IMR-90 (cell line): ENCODE measurements at regions not wholly inside any gene's neighbourhood (a gene's known extent, or its start where the extent isn't known, plus 50 kb on each side); places are given as distances from the start of the nearest gene placed in this dataset.

Source experiments
- ATAC-seq: fragments of 200-7000 bp; cut with Tn5 transposase; 2 replicates; pipeline ENCODE4 v1.9.1; 2020; ENCODE audit warnings: low read depth, mild to moderate bottlenecking, moderate library complexity
- BruUV-seq: library from RNA; stranded (reverse); fragments of 400-500 nt; replicated peaks from 2 replicates; lab custom pipeline; 2021; lab: Mats Ljungman, UMichigan
- CTCF ChIA-PET: fragments of 300-600 bp; formaldehyde crosslinking; extraction: SDS; loops from one replicate; lab custom pipeline; 2021; ENCODE audit warnings: antibody characterized with exemption; lab: Yijun Ruan, JAX
- POLR2A ChIA-PET: fragments of 300-600 bp; sonication (Branson Sonifier 250); formaldehyde crosslinking; loops from one replicate; lab custom pipeline; 2022; ENCODE audit warnings: antibody characterized with exemption; ENCODE audit not compliant: unreplicated experiment; lab: Charles Lee
- DNase-seq: peaks from one replicate; pipeline ENCODE4 v3.0.0; 2013
- H2AFZ ChIP-seq: replicated peaks from 2 replicates; pipeline ENCODE3; 2013; ENCODE audit warnings: low read length, mild to moderate bottlenecking; ENCODE audit not compliant: poor library complexity
- H2AK5ac ChIP-seq: 2 replicates; pipeline ENCODE4 v1.6.1; 2013; ENCODE audit warnings: low read depth, low read length, inconsistent platforms
- H2AK9ac ChIP-seq: replicated peaks from 2 replicates; pipeline ENCODE3; 2013; ENCODE audit warnings: mild to moderate bottlenecking, low read depth, low read length, moderate library complexity; ENCODE audit not compliant: poor library complexity
- H2BK120ac ChIP-seq: 2 replicates; pipeline ENCODE4 v1.6.1; 2013; ENCODE audit warnings: low read depth, low read length, inconsistent platforms
- H2BK15ac ChIP-seq: 3 replicates; pipeline ENCODE4 v1.6.1; 2013; ENCODE audit warnings: low read depth, low read length, inconsistent platforms
- H2BK20ac ChIP-seq: 2 replicates; pipeline ENCODE4 v1.6.1; 2013; ENCODE audit warnings: low read depth, mild to moderate bottlenecking, inconsistent platforms, low read length, moderate library complexity
- H2BK5ac ChIP-seq: 2 replicates; pipeline ENCODE4 v1.6.1; 2013; ENCODE audit warnings: mild to moderate bottlenecking, low read depth, low read length, inconsistent platforms; ENCODE audit not compliant: poor library complexity, severe bottlenecking
- H3K14ac ChIP-seq: replicated peaks from 2 replicates; pipeline ENCODE4 v1.6.1; 2013; ENCODE audit warnings: low read depth, low read length, inconsistent platforms
- H3K18ac ChIP-seq: 2 replicates; pipeline ENCODE4 v1.6.1; 2013; ENCODE audit warnings: low read depth, low read length, control low read depth
- H3K23ac ChIP-seq: 2 replicates; pipeline ENCODE4 v1.6.1; 2013; ENCODE audit warnings: low read depth, low read length, inconsistent platforms
- H3K27ac ChIP-seq: 2 replicates; pipeline ENCODE4 v1.5.1; 2013; ENCODE audit warnings: mild to moderate bottlenecking, control low read depth, low read length; ENCODE audit not compliant: insufficient read depth
- H3K27me3 ChIP-seq: 2 replicates; pipeline ENCODE4 v1.6.1; 2013; ENCODE audit warnings: low read length; ENCODE audit not compliant: control insufficient read depth, insufficient read depth
- H3K36me3 ChIP-seq: 2 replicates; pipeline ENCODE4 v1.6.1; 2013; ENCODE audit warnings: low read length, mixed read lengths; ENCODE audit not compliant: control insufficient read depth, insufficient read depth
- H3K4ac ChIP-seq: 2 replicates; pipeline ENCODE4 v1.6.1; 2013; ENCODE audit warnings: low read depth, low read length, inconsistent platforms
- H3K4me1 ChIP-seq: 2 replicates; pipeline ENCODE4 v1.6.1; 2013; ENCODE audit warnings: low read length, mixed read lengths; ENCODE audit not compliant: control insufficient read depth, insufficient read depth
- H3K4me2 ChIP-seq: 2 replicates; pipeline ENCODE4 v1.6.1; 2013; ENCODE audit warnings: low read depth, mild to moderate bottlenecking, control low read depth, low read length, moderate library complexity
- H3K4me3 ChIP-seq: 2 replicates; pipeline ENCODE4 v1.5.1; 2013; ENCODE audit warnings: low read depth, mild to moderate bottlenecking, control low read depth, low read length, moderate library complexity; ENCODE audit not compliant: insufficient read depth
- H3K56ac ChIP-seq: 2 replicates; pipeline ENCODE4 v1.6.1; 2013; ENCODE audit warnings: low read length, inconsistent platforms; ENCODE audit not compliant: insufficient read depth; ENCODE audit errors: extremely low read depth
- H3K79me1 ChIP-seq, 2 experiments: 2 replicates each; pipeline ENCODE4 v1.6.1; 2013; ENCODE audit warnings: low read length in 2 of 2, inconsistent platforms in 1 of 2, low read depth in 1 of 2
- H3K9ac ChIP-seq: 2 replicates; pipeline ENCODE4 v1.6.1; 2013; ENCODE audit warnings: low read depth, low read length, control low read depth
- H3K9me1 ChIP-seq: 2 replicates; pipeline ENCODE4 v1.6.1; 2013; ENCODE audit warnings: low read length, inconsistent platforms; ENCODE audit not compliant: insufficient read depth
- H3K9me3 ChIP-seq: 2 replicates; pipeline ENCODE4 v1.6.1; 2013; ENCODE audit warnings: low read length; ENCODE audit not compliant: control insufficient read depth, insufficient read depth
- H4K20me1 ChIP-seq: 2 replicates; pipeline ENCODE4 v1.6.1; 2013; ENCODE audit warnings: low read length, inconsistent platforms; ENCODE audit not compliant: insufficient read depth
- H4K5ac ChIP-seq: 2 replicates; pipeline ENCODE4 v1.6.1; 2013; ENCODE audit warnings: mild to moderate bottlenecking, low read depth, low read length, control low read depth
- H4K8ac ChIP-seq, 2 experiments: 2 replicates each; pipeline ENCODE4 v1.6.1; 2013; ENCODE audit warnings: low read depth in 2 of 2, low read length in 2 of 2, control low read depth in 1 of 2, inconsistent platforms in 1 of 2
- H4K91ac ChIP-seq: 2 replicates; pipeline ENCODE4 v1.6.1; 2013; ENCODE audit warnings: low read depth, low read length, inconsistent platforms; ENCODE audit not compliant: insufficient read depth
- CHD1 ChIP-seq: IDR thresholded peaks from 2 replicates; pipeline ENCODE4 v1.6.1; 2012; ENCODE audit warnings: low read depth, low read length, improper control_type of control experiment
- MAFK ChIP-seq: IDR thresholded peaks from 2 replicates; pipeline ENCODE4 v1.6.1; 2012; ENCODE audit warnings: low read depth, low read length, improper control_type of control experiment
- WGBS, 2 experiments: methylation state at CpG; one replicate each; pipeline versions ENCODE4 v1.1.5 to v1.1.7; 2013; ENCODE audit warnings: missing lambda C conversion rate in 2 of 2; ENCODE audit not compliant: insufficient read length in 1 of 2; ENCODE audit errors: extremely low coverage in 2 of 2; 5-methylcytosine and 5-hydroxymethylcytosine counted together
- dilution Hi-C: fragments of 300-500 bp; cut with HindIII; formaldehyde crosslinking; loops from one replicate; pipeline ENCODE4 v1.14.3; 2018; ENCODE audit warnings: low sequenced_read_pairs; ENCODE audit not compliant: unreplicated experiment
- in situ Hi-C: fragments of 300-500 bp; cut with MboI; formaldehyde crosslinking; loops from 3 replicates; pipeline ENCODE4 v1.14.3; 2019; ENCODE audit warnings: low sequenced_read_pairs, inconsistent platforms, mixed read lengths
- intact Hi-C: fragments of 100-400 bp; cut with micrococcal nuclease; formaldehyde crosslinking; loops from 2 replicates; pipeline ENCODE4 v1.10.0; 2022

DNA sequence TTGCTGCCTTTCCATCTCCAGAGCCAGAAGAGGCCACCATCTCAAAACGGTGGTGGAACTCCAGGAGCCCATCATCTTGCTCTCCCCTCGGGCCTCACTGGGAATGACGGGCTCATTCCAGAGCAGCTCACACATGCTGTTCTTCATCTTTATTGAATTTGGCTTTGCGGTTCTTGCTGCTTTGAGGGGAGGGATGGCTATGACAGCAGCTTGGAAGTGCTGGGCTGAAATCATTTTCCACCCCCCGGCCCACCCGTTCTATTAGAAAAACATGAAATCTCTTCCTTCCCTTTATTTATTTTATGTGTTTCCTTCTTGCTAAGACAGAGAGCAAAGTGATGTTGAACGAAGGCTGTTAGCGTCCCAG, 149.8 kb upstream of the RPL38 start:
- ChIA-PET CTCF (no interaction called here), POLR2A (no interaction called here)
- Histone ChIP-seq H4K20me1 (no peaks in the 10 kb centered on the region), H3K4ac (no peak overlapping the region), H3K23ac (no peak overlapping the region), H3K56ac (no peak overlapping the region), H2AFZ (no peak overlapping the region), H3K4me3 (no peak overlapping the region), H4K5ac (no peak overlapping the region), H3K9me3 (peaks cover 48% of the 10 kb centered on the region), H3K27ac (no peak overlapping the region), H4K91ac (no peak overlapping the region), H2BK120ac (no peak overlapping the region), H2AK5ac (no peak overlapping the region), H2BK5ac (no peak overlapping the region), H3K9ac (no peak overlapping the region), H3K79me1 (no peaks in the 10 kb centered on the region), H3K27me3 (no peaks in the 10 kb centered on the region), H3K36me3 (no peaks in the 10 kb centered on the region), H4K8ac (no peak overlapping the region), H3K4me1 (no peaks in the 10 kb centered on the region), H2AK9ac (no peak overlapping the region), H2BK20ac (no peak overlapping the region), H3K18ac (no peak overlapping the region), H3K9me1 (no peaks in the 10 kb centered on the region), H3K4me2 (no peak overlapping the region), H3K14ac (no peak overlapping the region), H2BK15ac (no peak overlapping the region)
- no peak for ATAC-seq
- dilution Hi-C loops (no loop called here), in situ Hi-C loops (no loop called here), intact Hi-C loops (no loop called here)
- no CpG with 5 or more reads among the region's 8 CpGs for WGBS, 2 experiments
- TF ChIP-seq CHD1: no peak
- TF ChIP-seq MAFK: no peak
- no peak for DNase-seq
- BruUV-seq: no TSS peak
